Esophagus muscularis mucosa (tissue), 4 donors: ENCODE measurements at regions not wholly inside any gene's neighbourhood (a gene's known extent, or its start where the extent isn't known, plus 50 kb on each side); places are given as distances from the start of the nearest gene placed in this dataset.
"Not testable (repeated sequence)": the region's sequence is repeated elsewhere in the genome, so short reads cannot be mapped to it uniquely, and the experiment has no call there.

ENCODE experiments used
- DNase-seq: peaks from one replicate; pipeline ENCODE4 v3.0.0-alpha.2; 2017; ENCODE audit errors: extremely low spot score
- H3K27ac ChIP-seq, 4 donors: fragments of 200-600 bp; sonication (generic); replicated peaks in 1 of 4; 1 replicate in 3 of 4; 2 replicates in 1 of 4; pipeline ENCODE4 v1.5.1; 2016 to 2019; ENCODE audit warnings: mild to moderate bottlenecking in 1 of 4
- H3K27me3 ChIP-seq, 4 donors: fragments of 200-600 bp; sonication (generic); one replicate each; pipeline versions ENCODE4 v1.5.1 to v1.6.0; 2016 to 2019
- H3K36me3 ChIP-seq, 4 donors: fragments of 200-600 bp; sonication (generic); one replicate each; pipeline ENCODE4 v1.5.1; 2016 to 2019
- H3K4me1 ChIP-seq, 4 donors: fragments of 200-600 bp; sonication (generic); one replicate each; pipeline ENCODE4 v1.5.1; 2016 to 2019
- H3K4me3 ChIP-seq, 4 donors: fragments of 200-600 bp; sonication (generic); 1 replicate in 2 of 4; 2 replicates in 2 of 4; pipeline ENCODE4 v1.5.1; 2016 to 2019; ENCODE audit warnings: mild to moderate bottlenecking in 4 of 4, moderate library complexity in 1 of 4
- H3K9me3 ChIP-seq, 4 donors: fragments of 200-600 bp; sonication (generic); 1 replicate in 3 of 4; 2 replicates in 1 of 4; pipeline ENCODE4 v1.5.1; 2016 to 2019
- EP300 ChIP-seq: sonication (generic); formaldehyde crosslinking; IDR thresholded peaks from one replicate; pipeline ENCODE4 v1.6.1; 2017; ENCODE audit warnings: antibody characterized with exemption
- POLR2A ChIP-seq: fragments of 450-650 bp; IDR thresholded peaks from one replicate; pipeline ENCODE4 v1.6.1; 2017; ENCODE audit warnings: antibody characterized with exemption, moderate library complexity, mild to moderate bottlenecking, low read depth
- POLR2AphosphoS5 ChIP-seq, 2 donors: sonication (generic); formaldehyde crosslinking; IDR thresholded peaks; one replicate each; pipeline ENCODE4 v1.6.1; 2017; ENCODE audit warnings: antibody characterized with exemption in 2 of 2
- WGBS: methylation state at CpG from one replicate; pipeline ENCODE4 v1.1.5; 2018; 5-methylcytosine and 5-hydroxymethylcytosine counted together
- intact Hi-C: fragments of 100-400 bp; cut with DNase I; formaldehyde crosslinking; loops from one replicate; pipeline ENCODE4 v1.15.1; 2023
- TF ChIP-seq, protein P1 (sequence below), 3 experiments: fragments of 200-600 bp in 2 of 3; fragments of 450-650 bp in 1 of 3; sonication (generic) in 2 of 3; IDR thresholded peaks; one replicate each; pipeline ENCODE4 v1.5.1; 2017 to 2019; ENCODE audit warnings: antibody characterized with exemption in 3 of 3, mild to moderate bottlenecking in 2 of 3, moderate library complexity in 1 of 3

DNA sequence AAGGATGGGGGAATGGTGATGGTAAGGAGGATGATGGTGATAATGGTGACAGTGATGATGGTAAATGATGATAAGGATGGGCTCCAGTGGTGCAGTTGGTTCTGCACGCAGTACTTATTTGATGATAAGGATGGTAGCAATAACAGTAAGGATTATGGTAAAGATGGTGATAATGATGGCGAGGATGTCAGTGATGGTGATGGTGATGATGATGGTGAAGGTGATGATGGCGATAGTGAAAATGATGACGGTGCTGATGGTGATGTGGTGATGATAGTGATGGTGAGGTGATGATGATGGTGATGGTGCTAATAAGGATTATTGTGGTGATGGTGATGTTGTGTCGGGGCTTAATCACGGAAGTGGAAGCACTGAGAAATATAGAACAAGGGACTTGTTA, 103.7 kb downstream of the C16orf95 start:
- H3K27ac ChIP-seq: no peak overlapping the region
- no peak for DNase-seq
- H3K9me3 ChIP-seq: no peaks in the 10 kb centered on the region
- H3K36me3 ChIP-seq: no peaks in the 10 kb centered on the region
- intact Hi-C loops: no loop called here
- no peaks in the 10 kb centered on the region for H3K4me1 ChIP-seq
- peaks cover 0 to 19% (median 0%) of the 10 kb centered on the region in 4 donors for H3K27me3 ChIP-seq
- 90% methylated on average over 6 of the region's 6 CpGs for WGBS
- TF ChIP-seq, protein P1, sequence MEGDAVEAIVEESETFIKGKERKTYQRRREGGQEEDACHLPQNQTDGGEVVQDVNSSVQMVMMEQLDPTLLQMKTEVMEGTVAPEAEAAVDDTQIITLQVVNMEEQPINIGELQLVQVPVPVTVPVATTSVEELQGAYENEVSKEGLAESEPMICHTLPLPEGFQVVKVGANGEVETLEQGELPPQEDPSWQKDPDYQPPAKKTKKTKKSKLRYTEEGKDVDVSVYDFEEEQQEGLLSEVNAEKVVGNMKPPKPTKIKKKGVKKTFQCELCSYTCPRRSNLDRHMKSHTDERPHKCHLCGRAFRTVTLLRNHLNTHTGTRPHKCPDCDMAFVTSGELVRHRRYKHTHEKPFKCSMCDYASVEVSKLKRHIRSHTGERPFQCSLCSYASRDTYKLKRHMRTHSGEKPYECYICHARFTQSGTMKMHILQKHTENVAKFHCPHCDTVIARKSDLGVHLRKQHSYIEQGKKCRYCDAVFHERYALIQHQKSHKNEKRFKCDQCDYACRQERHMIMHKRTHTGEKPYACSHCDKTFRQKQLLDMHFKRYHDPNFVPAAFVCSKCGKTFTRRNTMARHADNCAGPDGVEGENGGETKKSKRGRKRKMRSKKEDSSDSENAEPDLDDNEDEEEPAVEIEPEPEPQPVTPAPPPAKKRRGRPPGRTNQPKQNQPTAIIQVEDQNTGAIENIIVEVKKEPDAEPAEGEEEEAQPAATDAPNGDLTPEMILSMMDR (IDR thresholded peaks at IDR 0.05): no peak
- TF ChIP-seq EP300 (no peak), POLR2AphosphoS5 (IDR thresholded peaks at IDR 0.05) (no peak), POLR2A (no peak)
- no peak overlapping the region for H3K4me3 ChIP-seq

DNA sequence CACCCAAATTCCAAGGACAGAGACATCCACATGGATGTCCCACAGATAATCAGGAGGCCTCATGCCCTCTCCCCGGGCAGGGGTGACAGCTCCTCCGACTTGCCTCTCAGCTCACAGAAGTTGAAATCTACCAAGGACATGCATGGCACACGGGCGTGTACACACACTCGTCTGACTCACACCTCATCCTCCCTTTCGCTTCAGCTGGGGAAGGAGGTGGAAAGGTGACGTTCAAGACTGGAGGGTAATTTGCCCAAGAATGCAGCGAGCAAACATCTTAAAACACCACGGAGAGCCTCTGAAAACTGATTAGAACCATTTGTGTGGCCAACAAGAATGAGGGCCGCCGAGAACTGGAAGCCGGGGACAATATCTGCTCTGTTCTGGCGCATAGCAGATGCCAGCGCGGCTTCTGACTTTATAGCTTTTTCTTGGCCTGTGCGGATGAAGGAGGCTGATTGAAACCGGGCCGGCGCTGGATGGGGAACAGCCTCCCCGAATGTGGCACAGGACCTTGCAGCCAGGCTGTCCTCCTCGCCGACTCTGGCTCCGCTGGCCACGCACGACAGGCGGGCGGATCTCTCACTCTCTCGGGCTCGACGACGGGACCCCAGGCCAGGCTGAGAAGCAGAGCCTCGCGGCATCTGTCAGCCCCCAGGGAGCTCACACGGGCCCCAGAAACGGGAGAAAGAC, 100.9 kb downstream of the C16orf95 start:
- H3K27ac ChIP-seq: peak overlapping the region in 1 of 4 donors; percentile 30
- TF ChIP-seq EP300 (no peak), POLR2A (no peak), POLR2AphosphoS5 (IDR thresholded peaks at IDR 0.05) (no peak)
- TF ChIP-seq, protein P1 (IDR thresholded peaks at IDR 0.05): no peak
- H3K4me3 ChIP-seq: peak overlapping the region; percentile 15 to 37 (median 22)
- intact Hi-C loops: no loop called here
- 82% methylated on average over 32 of the region's 35 CpGs for WGBS
- peaks cover 0 to 19% (median 0%) of the 10 kb centered on the region in 4 donors for H3K27me3 ChIP-seq
- no peaks in the 10 kb centered on the region for H3K9me3 ChIP-seq
- no peaks in the 10 kb centered on the region for H3K36me3 ChIP-seq
- no peaks in the 10 kb centered on the region for H3K4me1 ChIP-seq
- DNase-seq: no peak

DNA sequence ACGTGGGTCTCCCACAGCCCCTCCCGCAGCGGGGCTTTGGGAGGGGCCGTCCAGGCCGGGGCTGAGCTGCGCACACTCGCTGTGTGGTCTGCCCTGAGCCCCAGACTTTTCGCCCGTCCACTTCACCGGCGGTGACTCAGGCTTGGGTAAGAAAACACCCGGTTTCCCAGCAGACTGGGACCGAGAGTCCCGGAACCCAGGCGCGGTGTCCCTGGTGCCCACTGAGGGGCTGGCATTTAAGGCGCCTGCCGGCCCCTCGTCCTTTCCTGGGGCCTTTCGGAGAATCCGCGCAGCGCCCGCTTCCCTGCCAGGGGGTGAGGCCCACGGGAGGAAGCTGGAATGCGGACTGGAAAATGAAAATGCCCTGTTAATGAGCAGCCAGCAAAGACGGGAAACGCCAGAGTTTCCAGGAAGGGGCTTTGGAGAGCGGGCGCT, 100.3 kb downstream of the C16orf95 start:
- TF ChIP-seq POLR2A (no peak), POLR2AphosphoS5 (IDR thresholded peaks at IDR 0.05) (no peak), EP300 (no peak)
- TF ChIP-seq, protein P1 (IDR thresholded peaks at IDR 0.05): no peak
- 75% methylated on average over 23 of the region's 30 CpGs for WGBS
- H3K36me3 ChIP-seq: no peaks in the 10 kb centered on the region
- no peaks in the 10 kb centered on the region for H3K9me3 ChIP-seq
- DNase-seq: no peak
- intact Hi-C loops: no loop called here
- peaks cover 0 to 19% (median 0%) of the 10 kb centered on the region in 4 donors for H3K27me3 ChIP-seq
- no peaks in the 10 kb centered on the region for H3K4me1 ChIP-seq
- H3K4me3 ChIP-seq: peak overlapping the region; percentile 15 to 37 (median 22)
- peak overlapping the region in 1 of 4 donors; percentile 30 for H3K27ac ChIP-seq

DNA sequence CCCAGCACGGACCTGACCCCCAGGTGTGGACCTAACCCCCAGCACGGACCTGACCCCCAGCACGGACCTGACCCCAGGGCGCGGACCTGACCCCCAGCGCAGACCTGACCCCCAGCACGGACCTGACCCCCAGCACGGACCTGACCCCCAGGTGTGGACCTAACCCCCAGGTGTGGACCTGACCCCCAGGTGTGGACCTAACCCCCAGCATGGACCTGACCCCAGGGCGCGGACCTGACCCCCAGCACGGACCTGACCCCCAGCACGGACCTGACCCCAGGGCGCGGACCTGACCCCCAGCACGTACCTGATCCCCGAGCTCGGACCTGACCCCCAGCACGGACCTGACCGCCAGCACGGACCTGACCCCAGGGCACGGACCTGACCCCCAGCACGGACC, 99.4 kb downstream of the C16orf95 start:
- not testable (repeated sequence) for H3K27ac ChIP-seq, H3K36me3 ChIP-seq
- no CpG with 5 or more reads among the region's 22 CpGs for WGBS

DNA sequence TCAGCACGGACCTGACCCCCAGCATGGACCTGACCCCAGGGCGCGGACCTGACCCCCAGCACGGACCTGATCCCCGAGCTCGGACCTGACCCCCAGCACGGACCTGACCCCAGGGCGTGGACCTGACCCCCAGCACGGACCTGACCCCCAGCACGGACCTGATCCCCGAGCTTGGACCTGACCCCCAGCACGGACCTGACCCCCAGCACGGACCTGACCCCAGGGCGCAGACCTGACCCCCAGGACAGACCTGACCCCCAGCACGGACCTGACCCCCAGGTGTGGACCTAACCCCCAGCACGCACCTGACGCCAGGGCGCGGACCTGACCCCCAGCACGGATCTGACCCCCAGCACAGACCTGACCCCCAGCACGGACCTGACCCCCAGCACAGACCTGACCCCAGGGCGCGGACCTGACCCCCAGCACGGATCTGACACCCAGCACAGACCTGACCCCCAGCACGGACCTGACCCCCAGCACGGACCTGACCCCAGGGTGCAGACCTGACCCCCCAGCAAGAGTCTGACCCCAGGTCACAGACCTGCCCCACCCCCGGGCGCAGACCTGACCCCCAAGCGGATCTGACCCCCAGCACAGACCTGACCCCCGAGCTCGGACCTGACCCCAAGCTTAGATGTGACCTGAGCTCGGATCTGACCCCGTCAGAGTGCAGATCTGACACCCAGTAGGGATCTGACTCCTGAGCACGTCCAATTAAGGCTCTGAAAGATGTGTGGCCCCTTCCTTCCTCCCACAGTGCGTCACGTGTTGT, 98.7 kb downstream of the C16orf95 start:
- H3K4me1 ChIP-seq: no peaks in the 10 kb centered on the region
- no peak overlapping the region for H3K27ac ChIP-seq
- intact Hi-C loops: no loop called here
- DNase-seq: no peak
- TF ChIP-seq POLR2A (no peak), EP300 (no peak)
- TF ChIP-seq, protein P1 (IDR thresholded peaks at IDR 0.05): no peak
- H3K36me3 ChIP-seq: no peaks in the 10 kb centered on the region
- H3K9me3 ChIP-seq: no peaks in the 10 kb centered on the region
- 79% methylated on average over 13 of the region's 36 CpGs for WGBS
- no peak overlapping the region for H3K4me3 ChIP-seq
- H3K27me3 ChIP-seq: peaks cover 0 to 19% (median 0%) of the 10 kb centered on the region in 4 donors

More for the DNA sequence above, 99.4 kb downstream of the C16orf95 start:
- peaks cover 0 to 19% (median 0%) of the 10 kb centered on the region in 4 donors for H3K27me3 ChIP-seq
- DNase-seq, H3K4me1 ChIP-seq, H3K9me3 ChIP-seq, H3K4me3 ChIP-seq, intact Hi-C loops: not testable (repeated sequence)
